Ascending aorta (tissue), 2 donors: ENCODE measurements at regions not wholly inside any gene's neighbourhood (a gene's known extent, or its start where the extent isn't known, plus 50 kb on each side); places are given as distances from the start of the nearest gene placed in this dataset.
A peak's percentile ranks its signal among the peaks of the same experiment; 100 is the strongest.

Source experiments
- DNase-seq, 2 donors: peaks; one replicate each; pipeline ENCODE4 v3.0.0-alpha.2; 2019; ENCODE audit warnings: low spot score in 2 of 2
- H3K27ac ChIP-seq, 2 donors: fragments of 200-600 bp; sonication (generic); one replicate each; pipeline ENCODE4 v1.5.1; 2016 to 2017; ENCODE audit warnings: mild to moderate bottlenecking in 1 of 2
- H3K27me3 ChIP-seq: fragments of 200-600 bp; sonication (generic); one replicate; pipeline ENCODE4 v1.5.1; 2017
- H3K36me3 ChIP-seq, 2 donors: fragments of 200-600 bp; sonication (generic); one replicate each; pipeline ENCODE4 v1.5.1; 2016
- H3K4me1 ChIP-seq, 2 donors: fragments of 200-600 bp; sonication (generic); one replicate each; pipeline ENCODE4 v1.5.1; 2016 to 2017; ENCODE audit warnings: mild to moderate bottlenecking in 1 of 2
- H3K4me3 ChIP-seq, 2 donors: fragments of 200-600 bp; sonication (generic); one replicate each; pipeline ENCODE4 v1.5.1; 2016 to 2017; ENCODE audit warnings: mild to moderate bottlenecking in 1 of 2
- H3K9me3 ChIP-seq, 2 donors: fragments of 200-600 bp; sonication (generic); one replicate each; pipeline ENCODE4 v1.5.1; 2016
- intact Hi-C: fragments of 100-400 bp; cut with DNase I; formaldehyde crosslinking; loops from one replicate; pipeline ENCODE4 v1.15.1; 2023
- TF ChIP-seq, protein P1 (sequence below), 3 experiments: fragments of 200-600 bp in 2 of 3; fragments of 450-650 bp in 1 of 3; sonication (generic) in 2 of 3; IDR thresholded peaks; one replicate each; pipeline ENCODE4 v1.5.1; 2016 to 2019; ENCODE audit warnings: antibody characterized with exemption in 3 of 3, mild to moderate bottlenecking in 1 of 3, moderate library complexity in 1 of 3

DNA sequence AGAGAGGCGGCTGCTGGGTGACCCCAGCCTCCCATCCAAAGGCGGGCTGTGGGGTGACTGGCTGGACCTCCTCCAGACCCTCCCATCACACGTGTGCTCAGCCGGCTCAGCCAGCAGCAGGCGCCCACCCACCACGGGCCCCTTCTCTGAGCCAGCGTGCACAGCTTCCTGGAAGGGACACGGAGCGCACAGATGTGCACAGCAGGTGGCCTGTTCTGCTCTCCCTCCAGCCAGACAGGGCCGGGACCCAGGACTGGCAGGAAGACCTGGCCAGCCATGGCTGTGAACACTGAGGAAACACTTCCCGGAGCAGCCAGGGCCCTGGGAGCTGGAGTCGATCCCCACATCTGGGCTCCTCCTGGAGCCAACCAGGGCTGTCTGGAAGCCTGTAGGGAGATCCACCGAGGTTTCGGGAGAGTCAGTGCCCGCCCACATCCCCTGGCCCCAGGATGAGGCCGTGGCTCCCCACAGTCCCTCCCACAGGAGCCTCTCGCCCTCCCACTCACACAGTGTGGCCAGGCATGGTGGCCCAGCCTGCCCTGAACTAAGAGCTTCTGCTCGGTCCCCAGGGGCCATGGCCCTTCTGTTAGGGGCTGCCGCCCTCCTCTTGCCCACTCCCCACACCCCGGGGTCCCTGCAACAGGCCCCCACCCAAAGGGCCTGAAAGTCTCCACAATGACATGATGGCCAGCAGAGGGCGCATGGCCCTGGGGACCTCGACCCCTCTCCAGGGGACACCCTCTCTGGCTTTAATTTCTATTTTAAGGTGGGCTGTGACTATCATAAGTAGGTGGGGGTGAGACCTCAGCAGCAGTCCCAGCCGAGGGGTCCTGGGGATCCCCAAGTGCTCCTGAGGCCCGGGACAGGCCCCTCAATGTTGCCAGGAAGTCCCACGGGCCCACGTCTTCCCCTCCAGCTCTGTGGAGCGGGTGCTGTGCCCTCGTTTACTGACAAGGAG, 90.6 kb upstream of the FGF3 start:
- TF ChIP-seq, protein P1, sequence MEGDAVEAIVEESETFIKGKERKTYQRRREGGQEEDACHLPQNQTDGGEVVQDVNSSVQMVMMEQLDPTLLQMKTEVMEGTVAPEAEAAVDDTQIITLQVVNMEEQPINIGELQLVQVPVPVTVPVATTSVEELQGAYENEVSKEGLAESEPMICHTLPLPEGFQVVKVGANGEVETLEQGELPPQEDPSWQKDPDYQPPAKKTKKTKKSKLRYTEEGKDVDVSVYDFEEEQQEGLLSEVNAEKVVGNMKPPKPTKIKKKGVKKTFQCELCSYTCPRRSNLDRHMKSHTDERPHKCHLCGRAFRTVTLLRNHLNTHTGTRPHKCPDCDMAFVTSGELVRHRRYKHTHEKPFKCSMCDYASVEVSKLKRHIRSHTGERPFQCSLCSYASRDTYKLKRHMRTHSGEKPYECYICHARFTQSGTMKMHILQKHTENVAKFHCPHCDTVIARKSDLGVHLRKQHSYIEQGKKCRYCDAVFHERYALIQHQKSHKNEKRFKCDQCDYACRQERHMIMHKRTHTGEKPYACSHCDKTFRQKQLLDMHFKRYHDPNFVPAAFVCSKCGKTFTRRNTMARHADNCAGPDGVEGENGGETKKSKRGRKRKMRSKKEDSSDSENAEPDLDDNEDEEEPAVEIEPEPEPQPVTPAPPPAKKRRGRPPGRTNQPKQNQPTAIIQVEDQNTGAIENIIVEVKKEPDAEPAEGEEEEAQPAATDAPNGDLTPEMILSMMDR (IDR thresholded peaks at IDR 0.05), result peak; percentile 39 to 72 (median 67)
- Histone ChIP-seq H3K4me1 (peaks cover 14 to 41% of the 10 kb centered on the region in 2 donors), H3K9me3 (no peaks in the 10 kb centered on the region), H3K4me3 (peak overlapping the region in 1 of 2 donors; percentile 4), H3K27ac (no peak overlapping the region), H3K36me3 (no peaks in the 10 kb centered on the region), H3K27me3 (no peaks in the 10 kb centered on the region)
- intact Hi-C loops, result loop anchor here (5.0 to 10.0 kb wide), 3 partner anchors 228 to 895 kb away; partner anchors contain the start of gene MRGPRF
- no peak for DNase-seq

DNA sequence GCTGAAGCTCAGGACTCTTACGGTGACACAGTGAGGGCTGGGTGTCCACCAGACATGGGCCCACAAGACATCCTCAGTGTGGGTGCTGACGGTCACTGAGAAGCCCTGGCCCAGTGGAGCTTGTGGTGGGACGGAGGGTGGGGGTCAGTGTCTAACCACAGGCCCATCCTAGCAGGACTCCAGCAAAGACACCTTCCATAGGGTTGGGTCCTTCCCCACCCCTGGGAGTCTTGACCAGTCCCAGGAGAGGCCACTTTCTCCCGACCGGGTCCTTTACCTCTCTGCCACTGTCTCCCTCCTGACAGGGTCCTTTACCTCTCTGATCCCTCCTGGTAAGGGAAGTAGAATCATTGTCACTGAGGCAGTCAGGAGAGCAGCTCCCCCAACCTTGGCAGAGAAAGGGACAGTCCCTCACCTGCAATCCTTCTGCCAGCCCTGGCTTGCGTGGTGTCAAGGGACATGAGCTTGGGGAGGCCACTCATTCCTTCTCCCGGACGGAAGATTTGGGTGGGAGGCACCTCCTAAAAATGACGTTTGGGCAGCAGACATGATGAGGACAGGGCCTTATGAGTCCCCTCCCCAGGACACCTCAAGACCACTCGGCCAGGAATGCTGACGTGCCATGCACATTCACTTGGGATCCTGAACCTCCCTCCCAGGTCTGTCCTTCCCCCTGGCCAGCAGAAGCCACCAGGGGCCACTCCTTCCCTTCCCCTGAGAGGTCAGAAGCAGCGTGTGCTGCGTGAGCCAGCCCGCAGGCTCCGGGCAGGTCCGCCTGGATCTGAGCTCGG, 91.5 kb upstream of the FGF3 start:
- DNase-seq, result no peak
- Histone ChIP-seq H3K27me3 (no peaks in the 10 kb centered on the region), H3K4me1 (peaks cover 20 to 46% of the 10 kb centered on the region in 2 donors), H3K27ac (no peak overlapping the region), H3K9me3 (no peaks in the 10 kb centered on the region), H3K4me3 (no peak overlapping the region), H3K36me3 (no peaks in the 10 kb centered on the region)
- TF ChIP-seq, protein P1 (IDR thresholded peaks at IDR 0.05), result peak in 1 of 3 experiments; percentile 44
- intact Hi-C loops, result loop anchor here (1.0 to 10.0 kb wide), 4 partner anchors 228 to 896 kb away; partner anchors contain the start of gene MRGPRF

DNA sequence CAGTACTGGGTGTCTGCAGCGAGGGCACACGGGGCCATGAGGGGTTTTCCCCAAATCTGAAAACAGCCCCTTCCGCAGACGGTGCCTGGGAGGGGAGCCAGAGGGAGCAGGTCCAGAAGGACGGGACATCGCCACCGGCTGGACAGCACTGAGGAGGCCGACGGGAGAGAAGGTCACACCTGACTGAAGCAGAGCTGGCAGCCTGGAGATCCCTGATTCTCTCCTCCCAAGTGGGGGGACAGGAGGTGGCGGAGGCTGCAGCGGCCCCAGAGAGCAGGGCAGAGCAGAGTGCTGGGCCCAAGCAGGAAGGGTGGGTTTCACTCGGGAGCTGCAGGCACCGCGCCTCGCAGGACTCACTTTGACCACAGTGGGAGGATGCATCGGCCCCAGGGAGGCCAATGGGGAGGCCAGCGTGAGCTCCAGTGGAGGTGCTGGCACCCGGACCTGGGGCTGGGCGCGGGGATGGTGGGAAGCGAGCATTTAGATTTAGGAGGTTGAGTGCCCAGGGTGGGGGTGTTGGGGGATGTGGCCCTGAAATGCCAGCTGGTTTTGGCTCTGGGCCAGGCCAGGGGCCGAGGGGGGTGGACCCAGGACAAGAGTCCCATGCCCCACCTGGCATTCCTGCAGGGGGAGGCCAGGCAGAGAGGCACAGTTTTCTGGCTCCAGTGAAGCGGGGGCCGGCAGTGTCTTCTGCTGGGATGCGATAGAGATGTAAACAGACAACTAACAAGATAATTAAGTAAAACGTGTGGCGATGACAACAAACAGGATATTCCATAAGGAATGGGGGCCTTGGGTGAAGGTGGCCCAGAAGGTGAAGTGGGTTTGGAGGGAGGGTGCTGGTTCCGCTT, 92.3 kb upstream of the FGF3 start:
- no peak overlapping the region for H3K4me3 ChIP-seq
- H3K27ac ChIP-seq, result no peak overlapping the region
- no peaks in the 10 kb centered on the region for H3K36me3 ChIP-seq
- H3K4me1 ChIP-seq, result peaks cover 22 to 53% of the 10 kb centered on the region in 2 donors
- intact Hi-C loops, result loop anchor here (1.0 to 10.0 kb wide), 4 partner anchors 229 to 897 kb away; partner anchors contain the start of gene MRGPRF
- peak in 1 of 2 donors; percentile 65 for DNase-seq
- no peaks in the 10 kb centered on the region for H3K9me3 ChIP-seq
- H3K27me3 ChIP-seq, result no peaks in the 10 kb centered on the region
- TF ChIP-seq, protein P1 (IDR thresholded peaks at IDR 0.05), result no peak

DNA sequence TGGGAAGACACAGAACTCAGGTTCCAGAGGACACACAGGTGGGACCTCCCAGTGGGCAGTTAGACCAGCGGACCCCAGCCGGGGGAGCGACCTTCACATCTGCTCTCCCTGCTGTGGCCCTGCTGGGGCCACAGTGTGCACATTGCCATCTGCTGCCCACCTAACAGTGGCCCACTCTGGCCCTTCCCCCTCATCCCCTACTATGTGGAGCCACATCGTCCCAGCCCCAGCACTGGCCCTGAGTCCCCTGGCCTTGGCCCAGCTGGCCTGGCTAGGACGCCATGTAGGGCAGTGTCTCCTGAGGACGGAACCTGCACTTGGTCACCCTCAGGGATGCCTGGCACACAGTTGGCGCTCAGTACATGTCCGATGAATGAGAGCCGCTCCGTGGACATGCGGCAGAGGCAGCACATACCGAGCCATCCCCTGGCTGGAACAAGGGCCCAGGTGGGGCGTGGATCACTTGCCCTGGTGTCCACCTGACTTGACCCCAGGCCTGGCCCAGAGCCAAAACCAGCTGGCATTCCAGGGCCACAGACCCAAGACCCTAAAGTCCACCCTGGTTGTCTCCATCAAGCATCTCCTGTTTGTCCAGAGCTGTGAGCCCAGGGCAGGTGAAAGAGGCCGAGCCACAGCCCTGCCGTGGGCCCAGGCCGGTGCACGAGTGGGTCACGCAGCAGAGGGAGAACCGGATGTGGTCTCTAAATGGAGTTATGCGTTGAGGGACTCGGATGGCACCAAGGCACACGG, 93.1 kb upstream of the FGF3 start:
- peak overlapping the region; percentile 90 to 98 for H3K27ac ChIP-seq
- no peak overlapping the region for H3K4me3 ChIP-seq
- H3K9me3 ChIP-seq, result no peaks in the 10 kb centered on the region
- intact Hi-C loops, result loop anchor here (5.0 to 10.0 kb wide), 3 partner anchors 230 to 898 kb away; partner anchors contain the start of gene MRGPRF
- TF ChIP-seq, protein P1 (IDR thresholded peaks at IDR 0.05), result no peak
- no peaks in the 10 kb centered on the region for H3K27me3 ChIP-seq
- peak in 1 of 2 donors; percentile 64 for DNase-seq
- H3K36me3 ChIP-seq, result no peaks in the 10 kb centered on the region
- H3K4me1 ChIP-seq, result peaks cover 25 to 61% of the 10 kb centered on the region in 2 donors
